Gastroesophageal sphincter (tissue), 3 donors: ENCODE measurements at regions not wholly inside any gene's neighbourhood (a gene's known extent, or its start where the extent isn't known, plus 50 kb on each side); places are given as distances from the start of the nearest gene placed in this dataset.

Experiments
- EP300 ChIP-seq: sonication (generic); formaldehyde crosslinking; IDR thresholded peaks from one replicate; pipeline ENCODE4 v1.6.1; 2017; ENCODE audit warnings: antibody characterized with exemption, mild to moderate bottlenecking
- POLR2A ChIP-seq, 2 donors: fragments of 450-650 bp; IDR thresholded peaks; one replicate each; pipeline ENCODE4 v1.6.1; 2017; ENCODE audit warnings: antibody characterized with exemption in 2 of 2, mild to moderate bottlenecking in 2 of 2, moderate library complexity in 1 of 2
- POLR2AphosphoS5 ChIP-seq: sonication (generic); formaldehyde crosslinking; IDR thresholded peaks from one replicate; pipeline ENCODE4 v1.6.1; 2017; ENCODE audit warnings: antibody characterized with exemption
- TF ChIP-seq, protein P1 (sequence below), 4 experiments: fragments of 200-600 bp in 2 of 4; fragments of 450-650 bp in 2 of 4; sonication (generic) in 1 of 4; IDR thresholded peaks; one replicate each; pipeline ENCODE4 v1.5.1; 2017 to 2019; ENCODE audit warnings: antibody characterized with exemption in 4 of 4, mild to moderate bottlenecking in 2 of 4, moderate library complexity in 2 of 4

DNA sequence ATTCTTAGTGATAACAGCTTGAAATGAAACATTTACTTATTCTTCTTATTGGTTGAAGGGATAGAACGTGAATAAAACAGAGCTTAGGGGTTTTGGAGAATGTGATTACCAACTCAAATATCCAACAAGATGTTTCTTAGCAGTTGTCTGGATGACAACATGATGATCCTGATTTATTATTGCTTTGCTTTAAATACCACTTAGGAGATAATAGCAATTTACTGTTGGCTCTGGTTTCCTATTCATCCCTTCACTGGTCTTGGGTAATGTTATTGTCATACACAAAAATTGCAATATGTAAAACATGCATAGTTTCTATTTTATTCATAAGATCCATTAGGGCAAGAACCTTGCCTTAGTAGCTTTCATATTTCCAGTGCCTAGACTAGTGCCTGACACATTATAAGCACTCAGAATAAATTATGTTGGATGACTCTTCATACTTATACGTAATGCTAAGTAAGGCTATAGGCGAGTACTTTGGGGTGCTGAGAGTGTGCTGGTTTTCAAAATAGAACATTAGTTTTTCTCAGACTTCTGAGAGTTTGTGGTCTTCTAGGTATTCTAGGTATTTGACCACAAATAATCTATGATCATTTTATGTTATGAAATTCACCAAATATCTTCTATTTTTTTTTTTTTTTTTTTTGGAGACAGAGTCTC, 58.6 kb upstream of the PGRMC2 start:
- TF ChIP-seq, protein P1, sequence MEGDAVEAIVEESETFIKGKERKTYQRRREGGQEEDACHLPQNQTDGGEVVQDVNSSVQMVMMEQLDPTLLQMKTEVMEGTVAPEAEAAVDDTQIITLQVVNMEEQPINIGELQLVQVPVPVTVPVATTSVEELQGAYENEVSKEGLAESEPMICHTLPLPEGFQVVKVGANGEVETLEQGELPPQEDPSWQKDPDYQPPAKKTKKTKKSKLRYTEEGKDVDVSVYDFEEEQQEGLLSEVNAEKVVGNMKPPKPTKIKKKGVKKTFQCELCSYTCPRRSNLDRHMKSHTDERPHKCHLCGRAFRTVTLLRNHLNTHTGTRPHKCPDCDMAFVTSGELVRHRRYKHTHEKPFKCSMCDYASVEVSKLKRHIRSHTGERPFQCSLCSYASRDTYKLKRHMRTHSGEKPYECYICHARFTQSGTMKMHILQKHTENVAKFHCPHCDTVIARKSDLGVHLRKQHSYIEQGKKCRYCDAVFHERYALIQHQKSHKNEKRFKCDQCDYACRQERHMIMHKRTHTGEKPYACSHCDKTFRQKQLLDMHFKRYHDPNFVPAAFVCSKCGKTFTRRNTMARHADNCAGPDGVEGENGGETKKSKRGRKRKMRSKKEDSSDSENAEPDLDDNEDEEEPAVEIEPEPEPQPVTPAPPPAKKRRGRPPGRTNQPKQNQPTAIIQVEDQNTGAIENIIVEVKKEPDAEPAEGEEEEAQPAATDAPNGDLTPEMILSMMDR (IDR thresholded peaks at IDR 0.05), result no peak
- no peak for TF ChIP-seq POLR2A (IDR thresholded peaks at IDR 0.05)
- no peak for TF ChIP-seq POLR2AphosphoS5
- TF ChIP-seq EP300, result no peak
